Activated T-cell treated with anti-CD3 and anti-CD28 coated beads for 48 hours (primary cell): ENCODE measurements at regions not wholly inside any gene's neighbourhood (a gene's known extent, or its start where the extent isn't known, plus 50 kb on each side); places are given as distances from the start of the nearest gene placed in this dataset.
"Not testable (repeated sequence)": the region's sequence is repeated elsewhere in the genome, so short reads cannot be mapped to it uniquely, and the experiment has no call there.

Experiments used
- DNase-seq: peaks from one replicate; pipeline ENCODE4 v3.0.0-alpha.2; 2020; ENCODE audit warnings: low read depth

DNA sequence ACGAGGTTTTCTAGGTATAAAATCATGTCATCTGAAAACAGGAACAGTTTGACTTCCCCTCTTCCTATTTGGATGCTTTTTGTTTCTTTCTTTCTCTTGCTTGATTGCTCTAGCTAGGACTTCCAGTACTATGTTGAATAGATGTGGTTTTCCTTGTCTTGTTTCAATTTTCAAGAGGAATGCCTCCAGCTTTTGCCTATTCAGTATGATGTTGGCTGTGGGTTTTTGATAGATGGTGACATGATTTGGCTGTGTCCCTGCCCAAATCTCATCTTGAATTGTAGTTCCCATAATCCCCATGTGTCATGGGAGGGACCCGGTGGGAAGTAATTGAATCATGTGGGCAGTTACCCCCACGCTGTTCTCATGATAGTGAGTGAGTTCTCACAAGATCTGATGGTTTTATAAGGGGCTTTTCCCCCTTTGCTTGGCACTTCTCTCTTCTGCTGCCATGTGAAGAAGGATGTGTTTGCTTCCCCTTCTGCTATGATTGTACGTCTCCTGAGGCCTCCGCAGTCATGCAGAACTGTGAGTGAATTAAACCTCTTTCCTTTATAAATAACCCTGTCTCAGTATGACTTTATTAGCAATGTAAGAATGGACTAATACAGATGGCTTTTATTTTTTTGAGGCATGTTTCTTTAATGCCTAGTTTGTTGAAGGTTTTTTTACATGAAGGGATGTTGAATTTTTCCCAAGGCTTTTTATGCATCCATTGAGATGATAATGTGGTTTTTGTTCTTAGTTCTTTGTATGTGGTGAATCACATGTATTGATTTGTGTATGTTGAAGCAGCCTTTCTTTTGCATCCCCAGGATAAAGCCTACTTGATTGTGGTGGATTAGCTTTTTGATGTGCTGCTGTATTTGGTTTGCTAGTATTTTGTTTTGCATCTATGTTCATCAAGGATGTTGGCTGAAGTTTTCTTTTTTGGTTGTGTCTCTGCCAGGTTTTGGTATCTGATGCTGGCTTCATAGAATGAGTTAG is 239.1 kb downstream of the THBS2 start:
- DNase-seq, result no peak

GRCh38 chr6:169009628-169010027 is 244.0 kb downstream of the THBS2 start:
- DNase-seq, result no peak

- no peak for DNase-seq
Measured at GRCh38 chr6:169008641-169009257, 244.9 kb downstream of the THBS2 start.

- DNase-seq, result no peak
Measured at GRCh38 chr6:169005166-169005565, 248.5 kb downstream of the THBS2 start.

- no peak for DNase-seq
Measured at GRCh38 chr6:169000022-169000421, 253.6 kb downstream of the THBS2 start.

DNA sequence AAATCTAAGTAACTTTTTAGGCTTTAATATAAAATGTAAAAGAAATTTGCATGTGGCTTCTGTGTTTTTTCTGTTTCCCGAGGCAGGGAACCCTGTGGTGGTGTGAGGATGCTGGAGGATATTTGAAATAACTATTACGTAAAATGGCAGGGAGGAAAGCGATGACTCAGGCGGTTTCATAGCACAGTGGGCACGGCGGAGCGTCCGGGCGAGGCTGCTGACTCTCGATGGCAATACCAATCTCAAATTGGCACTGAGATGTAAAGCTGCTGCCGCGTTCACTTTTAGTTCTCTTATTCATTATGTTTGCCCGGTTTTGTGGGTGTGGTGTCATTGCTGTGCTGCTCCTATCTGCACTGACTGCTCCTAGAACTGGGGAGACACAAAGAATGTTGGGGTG is 254.3 kb downstream of the THBS2 start:
- DNase-seq, result no peak

DNA sequence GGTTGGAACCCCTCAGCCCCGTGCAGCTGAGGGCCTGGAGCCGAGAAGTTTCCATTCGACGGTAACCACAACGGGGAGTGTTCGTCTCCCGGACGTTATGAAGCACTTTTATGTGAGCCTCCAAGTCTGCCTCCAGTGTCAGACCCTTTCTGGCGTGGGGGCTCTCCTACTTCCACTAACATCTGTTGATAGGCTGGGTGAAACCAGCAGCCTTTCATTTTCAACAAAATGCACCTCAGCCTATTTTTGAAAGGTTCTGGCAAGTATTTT is 257.4 kb downstream of the THBS2 start:
- no peak for DNase-seq

- DNase-seq, result no peak
Measured at GRCh38 chr6:168995526-168996355, 257.9 kb downstream of the THBS2 start.

DNA sequence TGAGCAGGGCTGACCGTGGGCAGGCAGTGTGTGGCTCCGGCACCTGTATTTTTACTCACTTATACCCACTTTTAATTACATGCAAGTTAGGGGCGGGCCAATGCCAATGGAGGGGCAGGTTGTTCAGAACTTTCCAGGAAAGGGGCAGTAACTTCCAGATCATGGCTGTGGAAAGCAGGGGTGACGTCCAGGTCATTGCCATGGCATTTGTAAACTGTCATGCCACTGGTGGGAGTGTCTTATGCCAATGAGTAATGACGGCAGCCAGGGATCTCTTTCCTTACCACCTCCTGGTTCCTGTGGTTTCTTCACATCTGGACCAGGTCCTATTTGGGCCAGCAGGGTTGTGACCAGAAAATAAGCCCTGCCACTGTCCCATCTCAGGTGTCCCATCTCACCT is 258.7 kb downstream of the THBS2 start:
- DNase-seq, result no peak

GRCh38 chr6:168992446-168993144 is 261.1 kb downstream of the THBS2 start:
- DNase-seq, result no peak

GRCh38 chr6:168991695-168992094 is 262.0 kb downstream of the THBS2 start:
- DNase-seq, result not testable (repeated sequence)

- no peak for DNase-seq
Measured at GRCh38 chr6:168990019-168990751, 263.5 kb downstream of the THBS2 start.

DNA sequence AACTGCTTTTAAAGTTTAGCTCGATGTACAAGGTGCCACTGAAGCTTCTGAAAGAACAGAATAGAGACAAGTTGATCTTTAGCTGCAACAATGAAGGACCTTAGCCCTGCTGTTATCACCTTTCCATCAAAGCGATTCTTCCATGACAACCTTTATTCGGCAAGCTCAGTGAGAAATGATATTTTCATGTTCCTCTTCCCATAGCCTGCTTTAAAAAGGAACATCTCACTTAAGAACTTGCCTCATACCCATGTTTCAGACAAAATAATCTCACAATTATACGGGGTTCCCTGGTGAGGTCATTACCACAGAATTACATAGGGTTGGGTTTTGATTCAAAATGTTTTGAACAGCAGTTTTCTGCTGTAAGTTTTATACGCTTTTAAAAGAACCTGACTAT is 264.2 kb downstream of the THBS2 start:
- no peak for DNase-seq

DNA sequence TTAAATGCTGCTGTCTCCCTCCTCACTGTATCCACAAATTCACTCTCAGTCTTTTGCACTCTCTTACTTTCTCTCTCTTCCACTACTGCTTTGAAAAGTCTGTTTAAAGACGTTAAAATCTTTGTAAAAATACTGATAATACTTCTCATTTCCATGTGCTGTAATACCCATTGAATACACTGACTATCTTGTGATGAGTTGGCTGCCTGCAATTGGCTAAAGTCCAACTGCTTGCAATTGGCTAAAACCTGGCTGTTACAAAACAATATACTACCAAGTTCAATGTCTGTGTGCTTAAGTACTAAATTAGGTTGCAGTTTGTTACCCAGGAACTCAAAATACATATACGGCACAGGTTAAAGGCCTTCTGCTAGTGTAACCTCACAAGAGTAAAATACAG is 264.8 kb downstream of the THBS2 start:
- DNase-seq, result no peak

- DNase-seq, result no peak
Measured at GRCh38 chr6:168988280-168988679, 265.4 kb downstream of the THBS2 start.

- no peak for DNase-seq
Measured at GRCh38 chr6:168985705-168986104, 267.9 kb downstream of the THBS2 start.

GRCh38 chr6:168983925-168984324 is 269.7 kb downstream of the THBS2 start:
- no peak for DNase-seq

DNA sequence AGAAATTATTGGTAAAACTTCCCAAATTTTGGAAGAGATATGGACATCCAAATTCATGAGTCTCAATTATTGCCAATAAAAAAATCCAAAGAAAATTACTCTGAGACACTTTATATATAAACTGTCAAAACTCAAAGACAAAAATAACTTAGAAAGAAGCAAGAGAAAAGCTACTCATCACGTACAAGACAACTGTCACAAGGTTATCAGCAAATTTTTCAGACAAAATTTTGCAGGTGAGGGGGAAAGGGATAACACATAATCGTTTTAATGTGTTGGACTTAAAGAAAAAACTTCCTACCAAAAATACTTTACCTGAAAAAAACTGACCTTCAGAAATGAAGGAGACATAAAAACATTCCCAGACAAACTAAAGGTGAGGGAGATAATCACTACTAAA is 272.5 kb downstream of the THBS2 start:
- no peak for DNase-seq

DNA sequence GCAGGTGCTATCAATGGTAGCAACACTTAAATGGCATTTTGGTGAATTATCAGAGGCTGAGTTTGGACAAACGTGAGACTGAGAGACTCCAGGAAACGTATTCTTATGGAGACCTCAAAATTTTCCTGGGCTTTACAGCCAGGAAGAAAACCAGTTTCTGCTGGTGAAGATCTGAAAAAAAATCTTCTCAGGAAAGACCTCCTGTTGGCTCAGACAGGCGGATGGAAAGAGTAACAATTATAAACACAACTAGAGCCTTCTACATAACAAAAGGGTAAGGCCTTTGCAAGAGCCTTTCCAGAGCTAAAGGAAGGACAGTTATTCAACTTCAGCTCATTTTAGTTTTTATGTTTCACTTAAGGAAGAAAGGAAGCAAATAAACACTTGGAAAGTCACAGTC is 274.4 kb downstream of the THBS2 start:
- no peak for DNase-seq

DNA sequence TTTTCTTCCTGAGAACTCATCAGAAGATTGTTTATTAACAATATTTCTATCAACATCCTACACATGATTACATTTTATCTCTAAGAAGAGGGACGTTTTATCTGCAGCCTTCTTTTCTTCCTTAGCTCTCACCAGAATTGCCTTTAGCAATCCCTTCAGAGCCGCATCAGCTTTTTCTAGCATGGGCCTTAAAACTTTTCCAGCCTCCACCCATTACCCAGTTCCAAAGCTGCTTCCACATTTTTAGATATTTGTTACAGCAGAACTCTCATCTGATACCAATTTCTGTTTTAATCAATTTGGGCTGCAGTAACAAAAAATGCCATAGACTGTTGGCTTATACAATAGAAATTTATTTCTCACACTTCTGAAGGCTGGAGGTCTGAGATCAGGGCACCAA is 281.5 kb downstream of the THBS2 start:
- no peak for DNase-seq

DNA sequence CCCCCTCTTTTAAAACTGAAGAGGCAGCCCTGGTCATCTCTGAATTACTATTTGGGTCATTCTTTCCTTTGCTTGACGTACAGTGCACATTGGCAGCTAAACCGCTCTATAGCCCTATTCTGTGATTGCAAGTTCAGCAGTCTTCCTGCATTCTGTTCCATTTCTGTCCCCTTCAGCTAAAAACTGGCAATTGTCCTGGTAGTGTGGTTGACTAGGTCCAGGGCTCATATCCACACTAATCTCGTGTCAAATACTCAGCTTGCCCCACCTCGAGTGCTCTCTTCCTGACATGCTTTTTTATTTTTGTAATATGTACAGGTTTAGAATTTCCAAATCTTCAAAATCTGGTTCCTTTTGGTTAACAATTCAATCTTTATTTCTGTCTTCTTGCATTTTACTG is 282.1 kb downstream of the THBS2 start:
- DNase-seq, result no peak

GRCh38 chr6:168968801-168969200 is 284.8 kb downstream of the THBS2 start:
- DNase-seq, result no peak
